ENCODE measurements at regions not wholly inside any gene's neighbourhood (a gene's known extent, or its start where the extent isn't known, plus 50 kb on each side); places are given as distances from the start of the nearest gene placed in this dataset.

- Histone ChIP-seq H3K9me1 (ENCODE audit: insufficient read depth, low read length) (no peaks in the 10 kb centered on the region), H2AK5ac (ENCODE audit: low read depth, low read length) (no peak overlapping the region), H2BK5ac (ENCODE audit: low read depth, low read length, poor library complexity, severe bottlenecking) (no peak overlapping the region), H2AK9ac (replicated peaks; ENCODE audit: low read depth, low read length, poor library complexity) (no peak overlapping the region), H3K4me3 (ENCODE audit: insufficient read depth, low read depth, low read length) (no peak overlapping the region), H3K56ac (ENCODE audit: extremely low read depth, insufficient read depth, low read length) (no peak overlapping the region), H3K36me3 (ENCODE audit: control insufficient read depth, insufficient read depth, low read length) (no peaks in the 10 kb centered on the region), H3K27ac (ENCODE audit: insufficient read depth, low read length) (no peak overlapping the region), H4K91ac (ENCODE audit: insufficient read depth, low read depth, low read length) (no peak overlapping the region), H2BK15ac (ENCODE audit: low read depth, low read length) (no peak overlapping the region), H4K20me1 (ENCODE audit: insufficient read depth, low read length) (no peaks in the 10 kb centered on the region), H3K4me1 (ENCODE audit: control insufficient read depth, insufficient read depth, low read length) (no peaks in the 10 kb centered on the region), H2BK20ac (ENCODE audit: low read depth, low read length) (no peak overlapping the region), H3K14ac (replicated peaks; ENCODE audit: low read depth, low read length) (no peak overlapping the region), H3K79me1 (ENCODE audit: low read depth in 1 of 2, low read length in 2 of 2) (no peaks in the 10 kb centered on the region), H3K23ac (ENCODE audit: low read depth, low read length) (no peak overlapping the region), H4K5ac (ENCODE audit: low read depth, low read length) (no peak overlapping the region), H4K8ac (ENCODE audit: low read depth in 2 of 2, low read length in 2 of 2) (no peak overlapping the region), H3K9me3 (ENCODE audit: control insufficient read depth, insufficient read depth, low read length) (peaks cover 1% of the 10 kb centered on the region), H3K27me3 (ENCODE audit: control insufficient read depth, insufficient read depth, low read length) (no peaks in the 10 kb centered on the region), H2BK120ac (ENCODE audit: low read depth, low read length) (no peak overlapping the region), H3K4me2 (ENCODE audit: low read depth, low read length) (no peak overlapping the region), H3K4ac (ENCODE audit: low read depth, low read length) (no peak overlapping the region), H2AFZ (replicated peaks; ENCODE audit: low read length, poor library complexity) (no peak overlapping the region), H3K18ac (ENCODE audit: low read depth, low read length) (no peak overlapping the region), H3K9ac (ENCODE audit: low read depth, low read length) (no peak overlapping the region)
- DNase-seq = no peak
- intact Hi-C loops (cut with micrococcal nuclease) = no loop called here
- WGBS, 2 experiments (ENCODE audit: extremely low coverage in 2 of 2, insufficient read length in 1 of 2) = no CpG with 5 or more reads among the region's 2 CpGs
- CTCF ChIA-PET = no interaction called here
- POLR2A ChIA-PET (ENCODE audit: unreplicated experiment) = no interaction called here
- dilution Hi-C loops (cut with HindIII; ENCODE audit: low sequenced_read_pairs, unreplicated experiment) = no loop called here
- TF ChIP-seq MXI1 (IDR thresholded peaks at IDR 0.05; ENCODE audit: borderline replicate concordance, low read depth, low read length) (no peak), RCOR1 (IDR thresholded peaks at IDR 0.05; ENCODE audit: insufficient replicate concordance, low read length) (no peak), CHD1 (IDR thresholded peaks at IDR 0.05; ENCODE audit: low read depth, low read length) (no peak), FOS (IDR thresholded peaks at IDR 0.05; ENCODE audit: low read depth, low read length) (no peak), NFE2L2 (IDR thresholded peaks at IDR 0.05; ENCODE audit: low read depth, low read length) (no peak), RAD21 (IDR thresholded peaks at IDR 0.05; ENCODE audit: low read length) (no peak), BHLHE40 (IDR thresholded peaks at IDR 0.05; ENCODE audit: low read depth, low read length) (no peak)
- in situ Hi-C loops (cut with MboI; ENCODE audit: low sequenced_read_pairs) = no loop called here
- ATAC-seq (ENCODE audit: low read depth) = no peak
- BruUV-seq (replicated peaks) = no TSS peak
Measured at GRCh38 chr11:90373971-90374370, 151.1 kb upstream of the CHORDC1 start.

All from IMR-90 (cell line).